Loucy (cell line): ENCODE measurements at regions not wholly inside any gene's neighbourhood (a gene's known extent, or its start where the extent isn't known, plus 50 kb on each side); places are given as distances from the start of the nearest gene placed in this dataset.

Experiments
- H2AFZ ChIP-seq: fragments of 200-600 bp; sonication (generic); 2 replicates; pipeline ENCODE4 v1.6.0; 2016; ENCODE audit warnings: antibody characterized with exemption, mild to moderate bottlenecking, low read length, moderate library complexity
- H3F3A ChIP-seq: fragments of 200-600 bp; 2 replicates; pipeline ENCODE4 v1.6.0; 2016; ENCODE audit warnings: antibody characterized with exemption, low read depth, mild to moderate bottlenecking
- H3K27me3 ChIP-seq: fragments of 200-600 bp; sonication (generic); 2 replicates; pipeline ENCODE4 v1.6.1; 2014; ENCODE audit warnings: low read length, mild to moderate bottlenecking; ENCODE audit not compliant: insufficient read depth, poor library complexity, severe bottlenecking
- H3K36me3 ChIP-seq: fragments of 200-600 bp; sonication (generic); 2 replicates; pipeline ENCODE4 v1.6.1; 2016; ENCODE audit warnings: low read length; ENCODE audit not compliant: insufficient read depth
- H3K4me1 ChIP-seq: fragments of 200-600 bp; sonication (generic); 2 replicates; pipeline ENCODE4 v1.5.1; 2014; ENCODE audit warnings: low read length, mild to moderate bottlenecking; ENCODE audit not compliant: insufficient read depth, poor library complexity, severe bottlenecking
- H3K4me2 ChIP-seq: fragments of 200-600 bp; sonication (generic); 2 replicates; pipeline ENCODE4 v1.6.0; 2014; ENCODE audit warnings: antibody characterized with exemption, low read length, low read depth, mild to moderate bottlenecking; ENCODE audit not compliant: poor library complexity, severe bottlenecking
- H3K4me3 ChIP-seq: fragments of 200-600 bp; sonication (generic); 2 replicates; pipeline ENCODE4 v1.5.1; 2014; ENCODE audit warnings: low read length, mild to moderate bottlenecking, mixed read lengths; ENCODE audit not compliant: poor library complexity, severe bottlenecking
- H3K79me2 ChIP-seq: fragments of 200-600 bp; sonication (generic); 2 replicates; pipeline ENCODE4 v1.6.1; 2014; ENCODE audit warnings: low read length; ENCODE audit not compliant: insufficient read depth
- H3K9ac ChIP-seq: fragments of 200-600 bp; sonication (generic); 2 replicates; pipeline ENCODE4 v1.6.0; 2014; ENCODE audit warnings: mild to moderate bottlenecking, low read depth, low read length, moderate library complexity; ENCODE audit not compliant: poor library complexity, severe bottlenecking
- H3K9me2 ChIP-seq: fragments of 200-600 bp; sonication (generic); replicated peaks from 2 replicates; pipeline ENCODE4 v1.6.1; 2016; ENCODE audit warnings: low read depth, low read length, mixed read lengths
- H3K9me3 ChIP-seq: fragments of 200-600 bp; sonication (generic); 2 replicates; pipeline ENCODE4 v1.6.1; 2014; ENCODE audit warnings: mild to moderate bottlenecking, antibody characterized with exemption, low read length, low read depth; ENCODE audit not compliant: insufficient read depth
- H4K20me1 ChIP-seq: fragments of 200-600 bp; sonication (generic); 2 replicates; pipeline ENCODE4 v1.6.0; 2014; ENCODE audit warnings: antibody characterized with exemption, low read length, mild to moderate bottlenecking; ENCODE audit not compliant: insufficient read depth, poor library complexity, severe bottlenecking
- EZH2phosphoT487 ChIP-seq: fragments of 200-600 bp; IDR thresholded peaks from 2 replicates; pipeline ENCODE4 v1.6.1; 2018; ENCODE audit warnings: antibody characterized with exemption, mild to moderate bottlenecking, moderate library complexity, borderline replicate concordance
- TF ChIP-seq, protein P1 (sequence below): fragments of 200-600 bp; sonication (generic); conservative IDR thresholded peaks from 2 replicates; pipeline ENCODE4 v1.5.1; 2014; ENCODE audit warnings: mild to moderate bottlenecking, antibody characterized with exemption, low read length

- H3K4me3 ChIP-seq, result no peak overlapping the region
- H3K9me3 ChIP-seq, result no peaks in the 10 kb centered on the region
- H3K36me3 ChIP-seq, result no peaks in the 10 kb centered on the region
- H4K20me1 ChIP-seq, result no peaks in the 10 kb centered on the region
- no peaks in the 10 kb centered on the region for H3K79me2 ChIP-seq
- H3K9me2 ChIP-seq, result no peaks in the 10 kb centered on the region
- no peaks in the 10 kb centered on the region for H3F3A ChIP-seq
- no peaks in the 10 kb centered on the region for H3K27me3 ChIP-seq
- no peak overlapping the region for H3K4me2 ChIP-seq
- peak overlapping the region; percentile 11; the same call in 1 of the 2 replicates for H2AFZ ChIP-seq
- TF ChIP-seq, protein P1, sequence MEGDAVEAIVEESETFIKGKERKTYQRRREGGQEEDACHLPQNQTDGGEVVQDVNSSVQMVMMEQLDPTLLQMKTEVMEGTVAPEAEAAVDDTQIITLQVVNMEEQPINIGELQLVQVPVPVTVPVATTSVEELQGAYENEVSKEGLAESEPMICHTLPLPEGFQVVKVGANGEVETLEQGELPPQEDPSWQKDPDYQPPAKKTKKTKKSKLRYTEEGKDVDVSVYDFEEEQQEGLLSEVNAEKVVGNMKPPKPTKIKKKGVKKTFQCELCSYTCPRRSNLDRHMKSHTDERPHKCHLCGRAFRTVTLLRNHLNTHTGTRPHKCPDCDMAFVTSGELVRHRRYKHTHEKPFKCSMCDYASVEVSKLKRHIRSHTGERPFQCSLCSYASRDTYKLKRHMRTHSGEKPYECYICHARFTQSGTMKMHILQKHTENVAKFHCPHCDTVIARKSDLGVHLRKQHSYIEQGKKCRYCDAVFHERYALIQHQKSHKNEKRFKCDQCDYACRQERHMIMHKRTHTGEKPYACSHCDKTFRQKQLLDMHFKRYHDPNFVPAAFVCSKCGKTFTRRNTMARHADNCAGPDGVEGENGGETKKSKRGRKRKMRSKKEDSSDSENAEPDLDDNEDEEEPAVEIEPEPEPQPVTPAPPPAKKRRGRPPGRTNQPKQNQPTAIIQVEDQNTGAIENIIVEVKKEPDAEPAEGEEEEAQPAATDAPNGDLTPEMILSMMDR, result no peak
- no peak for TF ChIP-seq EZH2phosphoT487
- no peak overlapping the region for H3K9ac ChIP-seq
- peaks cover 31% of the 10 kb centered on the region for H3K4me1 ChIP-seq
Observed at GRCh38 chr2:190810981-190811587, 69.5 kb upstream of the GLS start.

DNA sequence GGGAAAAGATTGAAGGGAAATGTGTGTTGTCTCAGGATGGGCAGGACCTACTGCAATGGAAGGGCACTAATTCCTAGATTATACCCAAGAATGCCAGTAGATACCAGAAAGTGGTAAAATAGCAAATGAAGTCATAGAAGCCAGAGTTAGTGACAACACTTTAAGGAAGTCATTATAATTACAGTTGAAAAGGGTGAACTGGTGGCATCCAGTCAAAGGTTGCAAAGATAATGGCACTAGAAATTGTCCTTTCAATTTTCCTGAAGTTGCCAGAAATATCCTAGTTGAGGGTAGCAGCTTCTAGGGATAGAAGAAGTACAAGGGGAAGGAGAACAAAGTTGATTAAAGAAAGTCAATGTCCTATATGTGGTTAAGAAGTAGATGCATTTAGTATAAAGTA lies 68.8 kb upstream of the GLS start:
- Histone ChIP-seq H3K27me3 (no peaks in the 10 kb centered on the region), H3K9ac (no peak overlapping the region), H4K20me1 (no peaks in the 10 kb centered on the region), H3F3A (no peaks in the 10 kb centered on the region), H3K4me3 (no peak overlapping the region), H2AFZ (peak overlapping the region; percentile 11; the same call in 1 of the 2 replicates), H3K36me3 (no peaks in the 10 kb centered on the region), H3K4me2 (no peak overlapping the region), H3K9me2 (no peaks in the 10 kb centered on the region), H3K9me3 (no peaks in the 10 kb centered on the region), H3K79me2 (no peaks in the 10 kb centered on the region), H3K4me1 (peaks cover 31% of the 10 kb centered on the region)
- TF ChIP-seq, protein P1, result no peak
- no peak for TF ChIP-seq EZH2phosphoT487

GRCh38 chr2:190812506-190813294 lies 67.9 kb upstream of the GLS start:
- TF ChIP-seq, protein P1, result no peak
- TF ChIP-seq EZH2phosphoT487, result no peak
- no peaks in the 10 kb centered on the region for H3K27me3 ChIP-seq
- no peak overlapping the region; the same call in 1 of the 2 replicates for H2AFZ ChIP-seq
- H3K9me2 ChIP-seq, result no peaks in the 10 kb centered on the region
- H3F3A ChIP-seq, result no peaks in the 10 kb centered on the region
- no peak overlapping the region for H3K9ac ChIP-seq
- no peaks in the 10 kb centered on the region for H4K20me1 ChIP-seq
- H3K4me1 ChIP-seq, result peaks cover 31% of the 10 kb centered on the region
- no peak overlapping the region for H3K4me3 ChIP-seq
- H3K9me3 ChIP-seq, result 0 out of 2 replicates have a peak, but pooled peaks cover 7% of the 10 kb centered on the region
- H3K4me2 ChIP-seq, result no peak overlapping the region
- H3K36me3 ChIP-seq, result no peaks in the 10 kb centered on the region
- H3K79me2 ChIP-seq, result no peaks in the 10 kb centered on the region
